Mesendoderm (in vitro differentiated cells): ENCODE measurements at regions not wholly inside any gene's neighbourhood (a gene's known extent, or its start where the extent isn't known, plus 50 kb on each side); places are given as distances from the start of the nearest gene placed in this dataset.

Source experiments
- DNase-seq: peaks from one replicate; pipeline ENCODE4 v3.0.0; 2013
- H2AK5ac ChIP-seq: 2 replicates; pipeline ENCODE4 v1.6.1; 2013; ENCODE audit warnings: low read length, inconsistent platforms
- H2BK120ac ChIP-seq: 2 replicates; pipeline ENCODE4 v1.6.1; 2013; ENCODE audit warnings: low read depth, mild to moderate bottlenecking, low read length, moderate library complexity, mixed read lengths
- H2BK15ac ChIP-seq: replicated peaks from 2 replicates; pipeline ENCODE4 v1.6.1; 2013; ENCODE audit warnings: low read depth, mild to moderate bottlenecking, moderate library complexity
- H2BK5ac ChIP-seq: 2 replicates; pipeline ENCODE4 v1.6.1; 2013; ENCODE audit warnings: low read length, inconsistent platforms
- H3K18ac ChIP-seq: 2 replicates; pipeline ENCODE4 v1.6.1; 2013; ENCODE audit warnings: mild to moderate bottlenecking, low read length, mixed read lengths
- H3K23ac ChIP-seq: one replicate; pipeline ENCODE4 v1.6.1; 2013; ENCODE audit warnings: low read length
- H3K27ac ChIP-seq: 2 replicates; pipeline ENCODE4 v1.5.1; 2013; ENCODE audit warnings: low read depth, mild to moderate bottlenecking, inconsistent platforms, low read length, moderate library complexity
- H3K27me3 ChIP-seq: 2 replicates; pipeline ENCODE4 v1.6.1; 2013; ENCODE audit warnings: low read length, control low read depth, mild to moderate bottlenecking, inconsistent platforms; ENCODE audit not compliant: insufficient read depth, poor library complexity
- H3K36me3 ChIP-seq: 2 replicates; pipeline ENCODE4 v1.6.1; 2013; ENCODE audit warnings: low read length, inconsistent platforms; ENCODE audit not compliant: control insufficient read depth, insufficient read depth
- H3K4ac ChIP-seq: one replicate; pipeline ENCODE4 v1.6.1; 2013; ENCODE audit warnings: low read depth, mild to moderate bottlenecking, low read length, moderate library complexity
- H3K4me1 ChIP-seq: 2 replicates; pipeline ENCODE4 v1.6.1; 2013; ENCODE audit warnings: low read depth, low read length, inconsistent platforms; ENCODE audit not compliant: control insufficient read depth
- H3K4me2 ChIP-seq: 2 replicates; pipeline ENCODE4 v1.6.1; 2013; ENCODE audit warnings: low read length
- H3K4me3 ChIP-seq: 2 replicates; pipeline ENCODE4 v1.5.1; 2013; ENCODE audit warnings: mild to moderate bottlenecking, low read length
- H3K56ac ChIP-seq: one replicate; pipeline ENCODE4 v1.6.1; 2013; ENCODE audit warnings: low read length
- H3K79me1 ChIP-seq: 2 replicates; pipeline ENCODE4 v1.6.1; 2013; ENCODE audit warnings: low read length, inconsistent platforms
- H3K79me2 ChIP-seq: 2 replicates; pipeline ENCODE4 v1.6.1; 2013; ENCODE audit warnings: mild to moderate bottlenecking, low read length; ENCODE audit not compliant: control insufficient read depth, insufficient read depth
- H3K9ac ChIP-seq: 2 replicates; pipeline ENCODE4 v1.6.1; 2013; ENCODE audit warnings: low read length, inconsistent platforms
- H4K5ac ChIP-seq: one replicate; pipeline ENCODE4 v1.6.1; 2013; ENCODE audit warnings: low read length
- H4K8ac ChIP-seq: one replicate; pipeline ENCODE4 v1.6.1; 2013; ENCODE audit warnings: low read depth, mild to moderate bottlenecking, control low read depth, low read length, moderate library complexity
- WGBS: extraction: QIAGEN DNeasy Blood & Tissue Kit; methylation state at CpG from one replicate; pipeline ENCODE4 v1.1.7; 2013; ENCODE audit warnings: low lambda C conversion rate, missing lambda C conversion rate; ENCODE audit not compliant: insufficient coverage; ENCODE audit errors: extremely low coverage; 5-methylcytosine and 5-hydroxymethylcytosine counted together

DNA sequence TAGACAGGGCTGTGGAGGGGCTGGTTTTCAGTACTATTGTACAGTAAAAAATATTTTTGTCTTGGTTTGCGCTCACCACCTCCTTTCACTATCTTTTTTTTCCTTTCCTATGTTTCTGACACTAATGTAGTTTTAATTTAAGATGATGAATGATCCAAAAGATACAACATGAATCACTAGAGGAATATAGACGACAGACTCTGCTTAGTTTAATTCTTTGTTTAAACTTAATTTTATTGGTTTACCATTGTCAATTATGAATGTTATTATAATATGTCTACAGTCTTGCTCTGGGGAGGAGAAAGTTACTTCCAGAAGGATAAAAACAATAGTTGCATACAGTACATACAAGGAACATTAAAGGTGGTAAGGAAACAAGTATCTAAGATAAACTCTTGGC is 682.4 kb upstream of the ADGRL4 start:
- Histone ChIP-seq H3K36me3 (no peaks in the 10 kb centered on the region), H3K4me1 (peaks cover 6% of the 10 kb centered on the region), H3K56ac (no peak overlapping the region), H2BK15ac (no peak overlapping the region), H2BK120ac (no peak overlapping the region), H3K4me2 (no peak overlapping the region), H2AK5ac (no peak overlapping the region), H3K23ac (no peak overlapping the region), H3K79me1 (no peaks in the 10 kb centered on the region), H3K4me3 (no peak overlapping the region), H3K27ac (no peak overlapping the region), H4K5ac (no peak overlapping the region), H2BK5ac (no peak overlapping the region), H3K4ac (no peak overlapping the region), H3K9ac (no peak overlapping the region), H3K27me3 (no peaks in the 10 kb centered on the region), H4K8ac (no peak overlapping the region), H3K79me2 (no peaks in the 10 kb centered on the region), H3K18ac (no peak overlapping the region)
- no peak for DNase-seq
- WGBS: no CpG with 5 or more reads among the region's 2 CpGs

DNA sequence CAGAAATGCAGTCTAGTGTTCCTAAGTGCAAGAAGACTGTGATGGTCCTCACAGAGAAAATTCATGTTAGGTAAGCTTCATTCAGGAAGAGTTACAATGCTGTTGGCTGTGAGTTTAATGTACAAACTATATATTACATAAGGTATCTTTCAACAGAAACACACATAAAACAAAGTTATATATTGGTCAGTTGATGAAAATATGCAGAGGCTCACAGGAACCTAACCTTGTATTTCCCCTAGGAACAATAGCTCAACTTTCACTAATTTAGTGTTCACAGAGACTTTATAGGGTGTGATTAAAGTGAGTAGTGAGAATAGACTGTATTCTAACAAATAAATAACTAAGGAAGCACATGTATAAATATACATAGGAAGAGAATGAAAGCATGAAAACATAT is 676.9 kb upstream of the ADGRL4 start:
- no peak for DNase-seq
- Histone ChIP-seq H3K9ac (no peak overlapping the region), H3K23ac (no peak overlapping the region), H2AK5ac (no peak overlapping the region), H4K8ac (no peak overlapping the region), H3K4me2 (no peak overlapping the region), H3K79me1 (no peaks in the 10 kb centered on the region), H2BK15ac (no peak overlapping the region), H3K27me3 (no peaks in the 10 kb centered on the region), H3K18ac (no peak overlapping the region), H3K56ac (no peak overlapping the region), H2BK120ac (no peak overlapping the region), H2BK5ac (no peak overlapping the region), H3K4ac (no peak overlapping the region), H3K4me1 (no peaks in the 10 kb centered on the region), H3K4me3 (no peak overlapping the region), H3K27ac (no peak overlapping the region), H3K79me2 (no peaks in the 10 kb centered on the region), H4K5ac (no peak overlapping the region), H3K36me3 (no peaks in the 10 kb centered on the region)

DNA sequence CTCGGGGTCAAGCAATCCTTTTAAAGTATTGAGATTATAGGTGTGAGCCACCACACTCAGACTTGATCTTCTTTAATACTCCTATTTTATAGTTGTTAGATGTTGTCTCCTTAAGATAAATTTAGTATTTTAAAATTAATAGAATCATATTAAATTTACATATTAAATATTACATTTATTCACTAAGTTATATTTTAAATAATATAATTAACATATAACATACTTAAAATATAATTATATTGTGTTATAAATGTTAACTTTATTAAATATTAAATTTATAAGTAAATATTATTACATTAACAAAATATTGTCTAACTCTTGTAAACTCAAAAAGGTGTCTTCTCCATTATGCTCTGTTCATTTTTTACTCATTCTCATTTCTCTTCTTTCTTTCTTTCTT is 675.9 kb upstream of the ADGRL4 start:
- Histone ChIP-seq H3K27me3 (no peaks in the 10 kb centered on the region), H3K36me3 (no peaks in the 10 kb centered on the region), H2BK15ac (no peak overlapping the region), H3K9ac (no peak overlapping the region), H3K4me3 (no peak overlapping the region), H4K8ac (no peak overlapping the region), H3K79me2 (no peaks in the 10 kb centered on the region), H2BK5ac (no peak overlapping the region), H3K4ac (no peak overlapping the region), H3K4me1 (no peaks in the 10 kb centered on the region), H3K23ac (no peak overlapping the region), H3K18ac (no peak overlapping the region), H4K5ac (no peak overlapping the region), H3K56ac (no peak overlapping the region), H3K27ac (no peak overlapping the region), H3K4me2 (no peak overlapping the region), H2BK120ac (no peak overlapping the region), H2AK5ac (no peak overlapping the region), H3K79me1 (no peaks in the 10 kb centered on the region)
- no CpG with 5 or more reads among the region's 1 CpG for WGBS
- no peak for DNase-seq

DNA sequence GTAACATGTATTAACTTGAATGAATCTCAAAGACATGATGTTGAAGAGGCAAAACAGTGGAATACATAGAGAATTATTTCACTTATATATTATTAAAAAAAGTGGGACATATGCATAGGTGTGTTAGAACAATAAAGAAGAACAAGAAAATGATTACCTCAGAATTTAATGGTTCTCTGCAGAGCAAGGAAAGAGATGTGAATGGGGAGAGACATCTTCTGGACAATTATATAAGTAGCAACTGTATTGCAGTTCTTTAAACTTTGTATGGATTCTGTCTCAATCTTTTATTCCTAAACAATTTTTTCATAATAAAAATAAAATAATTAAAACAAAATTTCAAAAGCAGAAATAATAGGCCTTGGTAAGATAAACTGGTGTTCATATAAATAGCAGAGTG is 674.9 kb upstream of the ADGRL4 start:
- H2BK120ac ChIP-seq: no peak overlapping the region
- H2BK5ac ChIP-seq: no peak overlapping the region
- H3K36me3 ChIP-seq: no peaks in the 10 kb centered on the region
- no peak overlapping the region for H3K4me3 ChIP-seq
- no peaks in the 10 kb centered on the region for H3K79me1 ChIP-seq
- no peak overlapping the region for H4K8ac ChIP-seq
- no peaks in the 10 kb centered on the region for H3K79me2 ChIP-seq
- H3K56ac ChIP-seq: no peak overlapping the region
- no peak overlapping the region for H3K18ac ChIP-seq
- no peak overlapping the region for H2AK5ac ChIP-seq
- H3K23ac ChIP-seq: no peak overlapping the region
- no peaks in the 10 kb centered on the region for H3K4me1 ChIP-seq
- no peak overlapping the region for H3K4ac ChIP-seq
- DNase-seq: no peak
- H2BK15ac ChIP-seq: no peak overlapping the region
- no peak overlapping the region for H3K9ac ChIP-seq
- no peaks in the 10 kb centered on the region for H3K27me3 ChIP-seq
- H4K5ac ChIP-seq: no peak overlapping the region
- no peak overlapping the region for H3K4me2 ChIP-seq
- no peak overlapping the region for H3K27ac ChIP-seq

DNA sequence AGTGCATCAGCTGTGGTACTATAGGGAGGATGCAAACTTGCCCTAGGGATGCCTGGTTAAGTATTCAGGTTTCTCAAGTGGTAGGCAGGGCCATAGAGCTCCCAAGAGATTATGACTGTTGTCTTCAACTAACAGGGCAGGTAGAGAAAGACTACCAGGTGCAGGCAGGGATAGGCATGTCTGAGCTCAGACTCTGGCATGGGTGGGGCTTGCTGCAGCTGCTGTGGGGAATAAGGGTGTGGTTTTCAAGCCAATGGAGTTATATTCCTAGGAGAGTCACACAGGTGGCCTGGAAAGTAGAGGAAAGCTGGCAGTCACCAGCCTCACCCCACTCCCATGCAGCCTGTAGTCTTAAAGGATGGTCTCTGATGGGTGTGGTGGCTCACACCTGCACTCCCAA is 673.4 kb upstream of the ADGRL4 start:
- DNase-seq: no peak
- Histone ChIP-seq H3K79me2 (no peaks in the 10 kb centered on the region), H3K4me2 (no peak overlapping the region)

GRCh38 chr1:79667848-79668696 is 661.5 kb upstream of the ADGRL4 start:
- H3K9ac ChIP-seq: no peak overlapping the region
- H3K4me1 ChIP-seq: no peaks in the 10 kb centered on the region
- H3K36me3 ChIP-seq: no peaks in the 10 kb centered on the region
- H3K4ac ChIP-seq: no peak overlapping the region
- H4K5ac ChIP-seq: no peak overlapping the region
- H4K8ac ChIP-seq: no peak overlapping the region
- no CpG with 5 or more reads among the region's 3 CpGs for WGBS
- H2BK5ac ChIP-seq: no peak overlapping the region
- no peaks in the 10 kb centered on the region for H3K27me3 ChIP-seq
- H2BK120ac ChIP-seq: no peak overlapping the region
- no peaks in the 10 kb centered on the region for H3K79me2 ChIP-seq
- H3K18ac ChIP-seq: no peak overlapping the region
- no peak for DNase-seq
- H2BK15ac ChIP-seq: no peak overlapping the region
- no peak overlapping the region for H3K4me3 ChIP-seq
- H3K56ac ChIP-seq: no peak overlapping the region
- H3K4me2 ChIP-seq: no peak overlapping the region
- no peaks in the 10 kb centered on the region for H3K79me1 ChIP-seq
- no peak overlapping the region for H3K27ac ChIP-seq
- H3K23ac ChIP-seq: no peak overlapping the region
- H2AK5ac ChIP-seq: no peak overlapping the region

More for the DNA sequence above, 673.4 kb upstream of the ADGRL4 start:
- Histone ChIP-seq H4K5ac (no peak overlapping the region), H3K9ac (no peak overlapping the region), H2BK120ac (no peak overlapping the region), H3K79me1 (no peaks in the 10 kb centered on the region), H2BK15ac (no peak overlapping the region), H2AK5ac (no peak overlapping the region), H3K4ac (no peak overlapping the region), H3K4me1 (no peaks in the 10 kb centered on the region), H3K23ac (no peak overlapping the region), H3K36me3 (no peaks in the 10 kb centered on the region), H3K27ac (no peak overlapping the region), H3K18ac (no peak overlapping the region), H3K4me3 (no peak overlapping the region), H2BK5ac (no peak overlapping the region), H3K56ac (no peak overlapping the region), H4K8ac (no peak overlapping the region), H3K27me3 (no peaks in the 10 kb centered on the region)
